Neural cell (in vitro differentiated cells): ENCODE measurements at regions not wholly inside any gene's neighbourhood (a gene's known extent, or its start where the extent isn't known, plus 50 kb on each side); places are given as distances from the start of the nearest gene placed in this dataset.

Experiments
- EP300 ChIP-seq: fragments of 450-650 bp; conservative IDR thresholded peaks from 2 replicates; pipeline ENCODE4 v1.6.1; 2014; ENCODE audit warnings: antibody characterized with exemption, mild to moderate bottlenecking, moderate library complexity; ENCODE audit not compliant: poor library complexity, severe bottlenecking
- EZH2 ChIP-seq: fragments of 200-600, 300-800 bp; shearing (Covaris generic), sonication (generic); IDR thresholded peaks from 2 replicates; pipeline ENCODE4 v1.6.1; 2014; ENCODE audit warnings: antibody characterized with exemption, low read length, borderline replicate concordance, mild to moderate bottlenecking; ENCODE audit not compliant: insufficient read depth, poor library complexity, severe bottlenecking
- POLR2AphosphoS5 ChIP-seq: IDR thresholded peaks from 2 replicates; pipeline ENCODE4 v1.6.1; 2012
- TAF1 ChIP-seq: IDR thresholded peaks from 2 replicates; pipeline ENCODE4 v1.6.1; 2012; ENCODE audit warnings: low read depth
- TF ChIP-seq, protein P1 (sequence below): IDR thresholded peaks from 2 replicates; pipeline ENCODE4 v1.6.1; 2012; ENCODE audit warnings: borderline replicate concordance
- TF ChIP-seq, protein P2 (sequence below): fragments of 450-650 bp; IDR thresholded peaks from 2 replicates; pipeline ENCODE4 v1.5.1; 2014; ENCODE audit warnings: antibody characterized with exemption, mild to moderate bottlenecking, moderate library complexity; ENCODE audit not compliant: poor library complexity, severe bottlenecking

DNA sequence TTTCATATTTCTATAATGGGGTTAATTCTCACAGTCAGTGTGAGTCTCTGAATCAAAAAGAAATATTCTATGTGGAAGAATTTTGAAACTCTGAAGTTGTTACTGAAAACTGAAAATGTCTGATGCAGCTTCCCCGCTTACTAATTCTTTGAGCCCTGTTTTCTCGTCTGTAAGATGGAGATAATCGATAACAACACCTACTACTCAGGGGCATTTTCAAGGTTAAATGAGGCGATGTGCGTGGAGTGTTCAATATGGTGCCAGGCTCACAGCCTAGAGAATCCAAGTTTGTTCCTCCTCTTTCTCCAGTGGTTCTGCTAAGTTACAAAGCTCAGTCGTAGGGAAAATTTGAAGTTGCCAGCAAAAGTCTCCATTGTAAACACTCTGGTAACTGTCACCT, 391.4 kb downstream of the FUT8 start:
- TF ChIP-seq, protein P1, sequence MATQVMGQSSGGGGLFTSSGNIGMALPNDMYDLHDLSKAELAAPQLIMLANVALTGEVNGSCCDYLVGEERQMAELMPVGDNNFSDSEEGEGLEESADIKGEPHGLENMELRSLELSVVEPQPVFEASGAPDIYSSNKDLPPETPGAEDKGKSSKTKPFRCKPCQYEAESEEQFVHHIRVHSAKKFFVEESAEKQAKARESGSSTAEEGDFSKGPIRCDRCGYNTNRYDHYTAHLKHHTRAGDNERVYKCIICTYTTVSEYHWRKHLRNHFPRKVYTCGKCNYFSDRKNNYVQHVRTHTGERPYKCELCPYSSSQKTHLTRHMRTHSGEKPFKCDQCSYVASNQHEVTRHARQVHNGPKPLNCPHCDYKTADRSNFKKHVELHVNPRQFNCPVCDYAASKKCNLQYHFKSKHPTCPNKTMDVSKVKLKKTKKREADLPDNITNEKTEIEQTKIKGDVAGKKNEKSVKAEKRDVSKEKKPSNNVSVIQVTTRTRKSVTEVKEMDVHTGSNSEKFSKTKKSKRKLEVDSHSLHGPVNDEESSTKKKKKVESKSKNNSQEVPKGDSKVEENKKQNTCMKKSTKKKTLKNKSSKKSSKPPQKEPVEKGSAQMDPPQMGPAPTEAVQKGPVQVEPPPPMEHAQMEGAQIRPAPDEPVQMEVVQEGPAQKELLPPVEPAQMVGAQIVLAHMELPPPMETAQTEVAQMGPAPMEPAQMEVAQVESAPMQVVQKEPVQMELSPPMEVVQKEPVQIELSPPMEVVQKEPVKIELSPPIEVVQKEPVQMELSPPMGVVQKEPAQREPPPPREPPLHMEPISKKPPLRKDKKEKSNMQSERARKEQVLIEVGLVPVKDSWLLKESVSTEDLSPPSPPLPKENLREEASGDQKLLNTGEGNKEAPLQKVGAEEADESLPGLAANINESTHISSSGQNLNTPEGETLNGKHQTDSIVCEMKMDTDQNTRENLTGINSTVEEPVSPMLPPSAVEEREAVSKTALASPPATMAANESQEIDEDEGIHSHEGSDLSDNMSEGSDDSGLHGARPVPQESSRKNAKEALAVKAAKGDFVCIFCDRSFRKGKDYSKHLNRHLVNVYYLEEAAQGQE, result no peak
- TF ChIP-seq, protein P2, sequence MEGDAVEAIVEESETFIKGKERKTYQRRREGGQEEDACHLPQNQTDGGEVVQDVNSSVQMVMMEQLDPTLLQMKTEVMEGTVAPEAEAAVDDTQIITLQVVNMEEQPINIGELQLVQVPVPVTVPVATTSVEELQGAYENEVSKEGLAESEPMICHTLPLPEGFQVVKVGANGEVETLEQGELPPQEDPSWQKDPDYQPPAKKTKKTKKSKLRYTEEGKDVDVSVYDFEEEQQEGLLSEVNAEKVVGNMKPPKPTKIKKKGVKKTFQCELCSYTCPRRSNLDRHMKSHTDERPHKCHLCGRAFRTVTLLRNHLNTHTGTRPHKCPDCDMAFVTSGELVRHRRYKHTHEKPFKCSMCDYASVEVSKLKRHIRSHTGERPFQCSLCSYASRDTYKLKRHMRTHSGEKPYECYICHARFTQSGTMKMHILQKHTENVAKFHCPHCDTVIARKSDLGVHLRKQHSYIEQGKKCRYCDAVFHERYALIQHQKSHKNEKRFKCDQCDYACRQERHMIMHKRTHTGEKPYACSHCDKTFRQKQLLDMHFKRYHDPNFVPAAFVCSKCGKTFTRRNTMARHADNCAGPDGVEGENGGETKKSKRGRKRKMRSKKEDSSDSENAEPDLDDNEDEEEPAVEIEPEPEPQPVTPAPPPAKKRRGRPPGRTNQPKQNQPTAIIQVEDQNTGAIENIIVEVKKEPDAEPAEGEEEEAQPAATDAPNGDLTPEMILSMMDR, result no peak
- TF ChIP-seq POLR2AphosphoS5, result no peak
- TF ChIP-seq EZH2, result no peak
- no peak for TF ChIP-seq EP300
- no peak for TF ChIP-seq TAF1
